GM21515 (cell line): ENCODE measurements at regions not wholly inside any gene's neighbourhood (a gene's known extent, or its start where the extent isn't known, plus 50 kb on each side); places are given as distances from the start of the nearest gene placed in this dataset.
"Not testable (repeated sequence)": the region's sequence is repeated elsewhere in the genome, so short reads cannot be mapped to it uniquely, and the experiment has no call there.

Source experiments
- ATAC-seq: cut with Tn5 transposase; IDR thresholded peaks from one replicate; pipeline ENCODE4 v1.9.1; 2021; ENCODE audit not compliant: unreplicated experiment

GRCh38 chr10:25851548-25851947, 82.5 kb upstream of the MYO3A start:
- no peak for ATAC-seq

GRCh38 chr10:25852364-25852941, 81.6 kb upstream of the MYO3A start:
- ATAC-seq, result no peak

- no peak for ATAC-seq
Observed at GRCh38 chr10:25858076-25858475, 76.0 kb upstream of the MYO3A start.

GRCh38 chr10:25865267-25865666, 68.8 kb upstream of the MYO3A start:
- ATAC-seq, result no peak

GRCh38 chr10:25867321-25867720, 66.7 kb upstream of the MYO3A start:
- no peak for ATAC-seq

- no peak for ATAC-seq
Observed at GRCh38 chr10:25869067-25869591, 64.9 kb upstream of the MYO3A start.

GRCh38 chr10:25869609-25870008, 64.4 kb upstream of the MYO3A start:
- ATAC-seq, result no peak

- ATAC-seq, result not testable (repeated sequence)
Observed at GRCh38 chr10:25874402-25874801, 59.6 kb upstream of the MYO3A start.

- ATAC-seq, result peak; percentile 84
Observed at GRCh38 chr10:25875556-25876165, 58.4 kb upstream of the MYO3A start.

- ATAC-seq, result no peak
Observed at GRCh38 chr10:25877296-25877695, 56.7 kb upstream of the MYO3A start.
